B cell (primary cell): ENCODE measurements at regions not wholly inside any gene's neighbourhood (a gene's known extent, or its start where the extent isn't known, plus 50 kb on each side); places are given as distances from the start of the nearest gene placed in this dataset.

Experiments
- ATAC-seq: fragments of 200-7000 bp; cut with Tn5 transposase; one replicate; pipeline ENCODE4 v1.10.0; 2021; ENCODE audit warnings: low read depth, mild to moderate bottlenecking, moderate number of reproducible peaks, moderate library complexity
- CTCF ChIA-PET: fragments of 350-600 bp; sonication (Branson Sonifier 250); formaldehyde crosslinking; loops from one replicate; lab custom pipeline; 2021; ENCODE audit warnings: antibody characterized with exemption, inconsistent platforms; lab: Charles Lee
- POLR2A ChIA-PET: fragments of 350-600 bp; sonication (Branson Sonifier 250); formaldehyde crosslinking; loops from one replicate; lab custom pipeline; 2021; ENCODE audit warnings: antibody characterized with exemption; lab: Charles Lee
- DNase-seq: peaks from one replicate; pipeline ENCODE4 v3.0.0; 2013
- H2AFZ ChIP-seq: 2 replicates; pipeline ENCODE4 v1.6.1; 2012; ENCODE audit warnings: mild to moderate bottlenecking, low read depth, low read length; ENCODE audit not compliant: insufficient read depth, poor library complexity, severe bottlenecking
- H3K27ac ChIP-seq, 2 donors: 1 replicate in 1 of 2; 2 replicates in 1 of 2; pipeline ENCODE4 v1.5.1; 2012 to 2013; ENCODE audit warnings: low read length in 2 of 2, mild to moderate bottlenecking in 2 of 2, moderate library complexity in 1 of 2
- H3K27me3 ChIP-seq, 4 experiments: fragments of 200-600 bp in 1 of 4; sonication (generic) in 1 of 4; replicated peaks in 1 of 4; 1 replicate in 2 of 4; 2 replicates in 2 of 4; pipeline versions ENCODE4 v1.6.1 to v1.7.0; 2013 to 2016; ENCODE audit warnings: low read length in 3 of 4, mild to moderate bottlenecking in 2 of 4, mixed read lengths in 1 of 4, moderate library complexity in 1 of 4; ENCODE audit not compliant: insufficient read depth in 4 of 4, control insufficient read depth in 3 of 4; ENCODE audit errors: control extremely low read depth in 1 of 4
- H3K36me3 ChIP-seq, 2 experiments: replicated peaks in 1 of 2; 1 replicate in 1 of 2; 2 replicates in 1 of 2; pipeline versions ENCODE4 v1.6.1 to v1.7.1; 2013; ENCODE audit warnings: low read length in 1 of 2; ENCODE audit not compliant: insufficient read depth in 2 of 2, control insufficient read depth in 1 of 2; ENCODE audit errors: control extremely low read depth in 1 of 2, extremely low read depth in 1 of 2
- H3K4me1 ChIP-seq, 2 donors: fragments of 200-600 bp in 1 of 2; sonication (generic) in 1 of 2; 1 replicate in 1 of 2; 2 replicates in 1 of 2; pipeline versions ENCODE4 v1.5.1 to v1.6.1; 2013 to 2017; ENCODE audit warnings: low read length in 2 of 2; ENCODE audit not compliant: control insufficient read depth in 2 of 2, insufficient read depth in 2 of 2
- H3K4me2 ChIP-seq: replicated peaks from 2 replicates; pipeline ENCODE3; 2012; ENCODE audit warnings: mild to moderate bottlenecking, low read depth, low read length; ENCODE audit not compliant: poor library complexity, severe bottlenecking
- H3K4me3 ChIP-seq, 5 experiments: fragments of 200-600 bp in 1 of 5; sonication (generic) in 1 of 5; 1 replicate in 3 of 5; 2 replicates in 2 of 5; pipeline versions ENCODE4 v1.5.1 to v1.7.0; 2011 to 2016; ENCODE audit warnings: low read length in 4 of 5, mild to moderate bottlenecking in 4 of 5, low read depth in 2 of 5, control low read depth in 1 of 5, moderate library complexity in 1 of 5; ENCODE audit not compliant: insufficient read depth in 1 of 5; ENCODE audit errors: control extremely low read depth in 1 of 5, extremely low read depth in 1 of 5
- H3K79me2 ChIP-seq: fragments of 200-600 bp; sonication (generic); one replicate; pipeline ENCODE4 v1.6.0; 2016; ENCODE audit warnings: low read length; ENCODE audit not compliant: control insufficient read depth, insufficient read depth
- H3K9ac ChIP-seq: fragments of 200-600 bp; sonication (generic); 2 replicates; pipeline ENCODE4 v1.6.1; 2017; ENCODE audit warnings: mild to moderate bottlenecking, low read length, moderate library complexity
- H3K9me3 ChIP-seq, 3 donors: one replicate each; pipeline versions ENCODE4 v1.6.1 to v1.7.1; 2013; ENCODE audit warnings: low read length in 2 of 3; ENCODE audit not compliant: control insufficient read depth in 2 of 3, insufficient read depth in 1 of 3; ENCODE audit errors: control extremely low read depth in 1 of 3
- H4K20me1 ChIP-seq: 2 replicates; pipeline ENCODE4 v1.6.0; 2012; ENCODE audit warnings: mild to moderate bottlenecking, low read length; ENCODE audit not compliant: insufficient read depth, control insufficient read depth, poor library complexity, severe bottlenecking
- H3K27ac Mint-ChIP-seq: one replicate; pipeline ENCODE4 v1.8.0; 2021; ENCODE audit warnings: mixed read lengths
- H3K27me3 Mint-ChIP-seq: one replicate; pipeline ENCODE4 v1.8.0; 2021; ENCODE audit warnings: mixed read lengths
- H3K4me1 Mint-ChIP-seq: one replicate; pipeline ENCODE4 v1.8.0; 2021; ENCODE audit warnings: mixed read lengths
- H3K4me3 Mint-ChIP-seq: one replicate; pipeline ENCODE4 v1.8.0; 2021; ENCODE audit warnings: mixed read lengths
- H3K9me3 Mint-ChIP-seq: one replicate; pipeline ENCODE4 v1.8.0; 2022; ENCODE audit warnings: mixed read lengths; ENCODE audit not compliant: insufficient read depth
- EZH2 ChIP-seq: IDR thresholded peaks from 2 replicates; pipeline ENCODE4 v1.6.1; 2012; ENCODE audit warnings: borderline replicate concordance, low read depth, mild to moderate bottlenecking, moderate library complexity, low read length; ENCODE audit not compliant: insufficient read depth, poor library complexity, severe bottlenecking
- WGBS: methylation state at CpG from one replicate; pipeline ENCODE4 v1.1.5; 2013; ENCODE audit warnings: missing lambda C conversion rate; ENCODE audit not compliant: insufficient coverage; 5-methylcytosine and 5-hydroxymethylcytosine counted together
- intact Hi-C: fragments of 100-400 bp; cut with micrococcal nuclease; formaldehyde crosslinking; loops from one replicate; pipeline ENCODE4 v1.10.0; 2022
- TF ChIP-seq, protein P1 (sequence below): fragments of 200-600 bp; IDR thresholded peaks from one replicate; pipeline ENCODE4 v1.8.0; 2022; ENCODE audit warnings: antibody characterized with exemption, mild to moderate bottlenecking

DNA sequence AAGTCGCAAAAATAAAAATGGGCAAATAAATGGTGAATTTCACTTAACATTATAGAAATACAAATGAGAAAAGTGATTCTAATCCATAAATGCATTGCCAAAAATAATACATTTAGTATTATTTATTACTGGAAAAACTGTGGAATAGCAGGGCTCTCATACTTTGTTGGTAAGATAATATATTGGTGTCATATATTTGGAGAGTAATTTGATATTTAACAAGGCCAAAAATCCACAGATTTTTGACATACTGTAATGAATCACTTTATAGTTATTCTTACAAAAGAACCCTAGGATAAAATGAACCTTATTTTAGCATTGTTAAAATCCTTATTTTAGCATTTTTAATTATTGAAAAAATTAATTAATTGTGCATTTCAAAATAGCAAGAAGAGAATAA, 397.2 kb upstream of the DAB2 start:
- TF ChIP-seq, protein P1, sequence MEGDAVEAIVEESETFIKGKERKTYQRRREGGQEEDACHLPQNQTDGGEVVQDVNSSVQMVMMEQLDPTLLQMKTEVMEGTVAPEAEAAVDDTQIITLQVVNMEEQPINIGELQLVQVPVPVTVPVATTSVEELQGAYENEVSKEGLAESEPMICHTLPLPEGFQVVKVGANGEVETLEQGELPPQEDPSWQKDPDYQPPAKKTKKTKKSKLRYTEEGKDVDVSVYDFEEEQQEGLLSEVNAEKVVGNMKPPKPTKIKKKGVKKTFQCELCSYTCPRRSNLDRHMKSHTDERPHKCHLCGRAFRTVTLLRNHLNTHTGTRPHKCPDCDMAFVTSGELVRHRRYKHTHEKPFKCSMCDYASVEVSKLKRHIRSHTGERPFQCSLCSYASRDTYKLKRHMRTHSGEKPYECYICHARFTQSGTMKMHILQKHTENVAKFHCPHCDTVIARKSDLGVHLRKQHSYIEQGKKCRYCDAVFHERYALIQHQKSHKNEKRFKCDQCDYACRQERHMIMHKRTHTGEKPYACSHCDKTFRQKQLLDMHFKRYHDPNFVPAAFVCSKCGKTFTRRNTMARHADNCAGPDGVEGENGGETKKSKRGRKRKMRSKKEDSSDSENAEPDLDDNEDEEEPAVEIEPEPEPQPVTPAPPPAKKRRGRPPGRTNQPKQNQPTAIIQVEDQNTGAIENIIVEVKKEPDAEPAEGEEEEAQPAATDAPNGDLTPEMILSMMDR: no peak
- TF ChIP-seq EZH2: no peak
- no peak overlapping the region for H2AFZ ChIP-seq
- intact Hi-C loops: no loop called here

DNA sequence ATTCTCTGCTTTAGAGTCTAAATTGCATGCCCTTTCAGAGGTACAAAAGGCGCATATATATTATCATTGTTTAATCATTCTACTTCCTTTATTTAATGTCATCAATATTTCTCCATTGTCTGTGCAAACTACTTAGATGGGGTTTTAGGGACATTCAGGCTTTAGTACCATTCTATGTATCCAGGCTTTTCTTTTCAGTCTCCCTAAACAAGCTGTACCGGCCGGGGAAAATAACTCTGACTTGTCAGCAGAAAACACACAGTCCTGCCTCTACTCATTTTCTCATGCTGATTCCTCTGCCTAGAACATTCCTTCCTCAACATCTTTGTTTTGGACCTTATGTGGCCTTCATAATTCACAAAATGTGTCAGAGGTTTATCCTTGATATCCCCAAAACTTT, 392.1 kb upstream of the DAB2 start:
- H3K79me2 ChIP-seq: no peaks in the 10 kb centered on the region
- intact Hi-C loops: no loop called here
- H3K9me3 ChIP-seq: peaks cover 0 to 3% (median 0%) of the 10 kb centered on the region in 3 donors
- H4K20me1 ChIP-seq: no peaks in the 10 kb centered on the region
- DNase-seq: no peak
- ChIA-PET CTCF (no interaction called here), POLR2A (no interaction called here)
- no peak for ATAC-seq
- H3K27ac ChIP-seq: no peak overlapping the region
- H3K36me3 ChIP-seq: no peaks in the 10 kb centered on the region
- no peak overlapping the region for H3K27ac Mint-ChIP-seq
- H3K27me3 Mint-ChIP-seq: no peaks in the 10 kb centered on the region
- no peaks in the 10 kb centered on the region for H3K4me1 ChIP-seq
- H3K27me3 ChIP-seq: no peaks in the 10 kb centered on the region
- H3K4me3 Mint-ChIP-seq: no peak overlapping the region
- no peak overlapping the region for H3K9ac ChIP-seq
- TF ChIP-seq EZH2: no peak
- TF ChIP-seq, protein P1: no peak
- H3K4me2 ChIP-seq: no peak overlapping the region
- H2AFZ ChIP-seq: no peak overlapping the region
- H3K4me1 Mint-ChIP-seq: no peaks in the 10 kb centered on the region
- no peak overlapping the region for H3K4me3 ChIP-seq
- H3K9me3 Mint-ChIP-seq: peaks cover 3% of the 10 kb centered on the region
- 100% methylated on average over 2 of the region's 3 CpGs for WGBS

More for the DNA sequence above, 397.2 kb upstream of the DAB2 start:
- H3K27ac ChIP-seq: no peak overlapping the region
- H3K9ac ChIP-seq: no peak overlapping the region
- no peaks in the 10 kb centered on the region for H3K79me2 ChIP-seq
- no peak overlapping the region for H3K4me3 Mint-ChIP-seq
- DNase-seq (no peak), ATAC-seq (no peak)
- H3K4me2 ChIP-seq: no peak overlapping the region
- ChIA-PET CTCF (no interaction called here), POLR2A (no interaction called here)
- no CpG with 5 or more reads among the region's 1 CpG for WGBS
- H4K20me1 ChIP-seq: no peaks in the 10 kb centered on the region
- H3K9me3 ChIP-seq: peaks cover 0 to 3% (median 0%) of the 10 kb centered on the region in 3 donors
- H3K4me1 Mint-ChIP-seq: no peaks in the 10 kb centered on the region
- no peak overlapping the region for H3K27ac Mint-ChIP-seq
- H3K27me3 Mint-ChIP-seq: no peaks in the 10 kb centered on the region
- peaks cover 3% of the 10 kb centered on the region for H3K9me3 Mint-ChIP-seq
- H3K4me3 ChIP-seq: no peak overlapping the region
- H3K36me3 ChIP-seq: no peaks in the 10 kb centered on the region
- H3K4me1 ChIP-seq: no peaks in the 10 kb centered on the region
- H3K27me3 ChIP-seq: no peaks in the 10 kb centered on the region
